Thoracic aorta (tissue), 2 donors: ENCODE measurements at regions not wholly inside any gene's neighbourhood (a gene's known extent, or its start where the extent isn't known, plus 50 kb on each side); places are given as distances from the start of the nearest gene placed in this dataset.
A peak's percentile ranks its signal among the peaks of the same experiment; 100 is the strongest.
"Not testable (repeated sequence)": the region's sequence is repeated elsewhere in the genome, so short reads cannot be mapped to it uniquely, and the experiment has no call there.

Source experiments
- ATAC-seq: fragments of 150-250 bp; one replicate; pipeline ENCODE4 v1.8.0; 2017; ENCODE audit warnings: low read depth; ENCODE audit not compliant: insufficient number of reproducible peaks, low FRiP score
- DNase-seq: peaks from one replicate; pipeline ENCODE4 v3.0.0-alpha.2; 2020; ENCODE audit warnings: low spot score
- H3K27ac ChIP-seq, 2 donors: fragments of 200-600 bp; sonication (generic); 1 replicate in 1 of 2; 2 replicates in 1 of 2; pipeline ENCODE4 v1.5.1; 2016; ENCODE audit warnings: mild to moderate bottlenecking in 2 of 2, moderate library complexity in 2 of 2
- H3K27me3 ChIP-seq: fragments of 200-600 bp; sonication (generic); replicated peaks from 2 replicates; pipeline ENCODE4 v1.6.0; 2016; ENCODE audit warnings: mild to moderate bottlenecking; ENCODE audit not compliant: insufficient read depth
- H3K36me3 ChIP-seq: fragments of 200-600 bp; sonication (generic); one replicate; pipeline ENCODE4 v1.5.1; 2016
- H3K4me1 ChIP-seq, 2 donors: fragments of 200-600 bp; sonication (generic); 1 replicate in 1 of 2; 2 replicates in 1 of 2; pipeline versions ENCODE4 v1.5.1 to v1.6.0; 2016; ENCODE audit warnings: low read depth in 2 of 2, mild to moderate bottlenecking in 1 of 2; ENCODE audit not compliant: control insufficient read depth in 1 of 2
- H3K4me3 ChIP-seq: fragments of 200-600 bp; sonication (generic); 2 replicates; pipeline ENCODE4 v1.5.1; 2016; ENCODE audit warnings: mild to moderate bottlenecking
- H3K9me3 ChIP-seq: fragments of 200-600 bp; sonication (generic); 2 replicates; pipeline ENCODE4 v1.5.1; 2016
- CTCF ChIP-seq: fragments of 200-600 bp; sonication (generic); IDR thresholded peaks from one replicate; pipeline ENCODE4 v1.5.1; 2019; ENCODE audit warnings: antibody characterized with exemption

- Histone ChIP-seq H3K27me3 (no peaks in the 10 kb centered on the region), H3K27ac (no peak overlapping the region), H3K9me3 (no peaks in the 10 kb centered on the region), H3K4me1 (no peaks in the 10 kb centered on the region), H3K36me3 (no peaks in the 10 kb centered on the region), H3K4me3 (no peak overlapping the region)
- ATAC-seq (no peak), DNase-seq (no peak)
- TF ChIP-seq CTCF: no peak
These were observed 65.5 kb upstream of the CEACAM21 start for GRCh38 chr19:41510484-41510883.

DNA sequence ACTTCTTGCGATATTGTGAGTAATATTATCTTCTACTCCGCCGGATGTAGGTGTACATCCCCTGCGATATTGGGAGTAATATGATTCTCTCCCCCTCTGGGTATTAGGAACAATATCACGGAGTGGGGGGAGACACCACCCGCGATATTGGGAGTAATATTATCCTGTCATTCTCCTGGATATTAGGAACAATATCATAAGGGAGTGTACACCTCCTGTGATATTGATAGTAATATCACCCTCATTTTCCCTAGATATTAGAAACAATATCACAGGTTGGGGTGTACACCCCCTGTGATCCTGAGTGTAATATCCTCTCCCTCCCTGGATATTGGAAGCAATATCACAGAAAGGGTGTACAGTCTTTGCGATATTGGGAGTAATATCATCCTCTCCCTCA is 64.3 kb upstream of the CEACAM21 start:
- no peak for ATAC-seq
- Histone ChIP-seq H3K4me1 (no peaks in the 10 kb centered on the region), H3K27ac (no peak overlapping the region), H3K9me3 (no peaks in the 10 kb centered on the region), H3K4me3 (no peak overlapping the region), H3K36me3 (no peaks in the 10 kb centered on the region), H3K27me3 (no peaks in the 10 kb centered on the region)
- TF ChIP-seq CTCF: no peak
- DNase-seq: no peak

DNA sequence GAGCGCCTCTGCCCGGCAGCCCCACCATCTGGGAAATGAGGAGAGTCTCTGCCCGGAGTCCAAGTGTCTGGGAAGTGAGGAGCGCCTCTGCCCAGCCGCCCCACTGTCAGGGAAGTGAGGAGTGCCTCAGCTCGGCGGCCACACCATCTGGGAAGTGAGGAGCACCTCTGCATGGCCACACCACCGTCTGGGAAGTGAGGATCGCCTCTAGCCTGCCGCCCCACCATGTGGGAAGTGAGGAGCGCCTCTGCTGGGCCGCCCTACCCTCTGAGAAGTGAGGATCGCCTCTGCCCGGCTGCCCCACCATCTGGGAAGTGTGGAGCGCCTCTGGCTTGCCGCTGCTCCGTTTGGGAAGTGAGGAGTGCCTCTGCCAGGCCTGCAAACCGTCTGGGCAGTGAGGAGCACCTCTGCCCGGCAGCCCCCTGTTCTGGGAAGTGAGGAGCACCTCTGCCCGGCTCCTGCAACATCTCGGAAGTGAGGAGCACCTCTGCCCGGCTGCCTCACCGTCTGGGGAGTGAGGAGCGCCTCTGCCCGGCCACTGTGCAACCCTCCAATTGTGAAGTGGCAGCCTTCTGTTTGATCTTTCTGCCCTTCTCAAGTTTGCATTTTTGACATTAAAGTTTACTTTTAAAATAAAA is 60.8 kb upstream of the CEACAM21 start:
- Histone ChIP-seq H3K4me3 (no peak overlapping the region), H3K27ac (no peak overlapping the region), H3K9me3 (no peaks in the 10 kb centered on the region), H3K27me3 (no peaks in the 10 kb centered on the region), H3K36me3 (no peaks in the 10 kb centered on the region), H3K4me1 (no peaks in the 10 kb centered on the region)
- no peak for TF ChIP-seq CTCF
- ATAC-seq (no peak), DNase-seq (no peak)

- not testable (repeated sequence) for H3K27ac ChIP-seq, ATAC-seq, H3K9me3 ChIP-seq, H3K36me3 ChIP-seq, H3K4me1 ChIP-seq, DNase-seq, H3K27me3 ChIP-seq, H3K4me3 ChIP-seq
These were observed 59.4 kb upstream of the CEACAM21 start for GRCh38 chr19:41516292-41517171.

DNA sequence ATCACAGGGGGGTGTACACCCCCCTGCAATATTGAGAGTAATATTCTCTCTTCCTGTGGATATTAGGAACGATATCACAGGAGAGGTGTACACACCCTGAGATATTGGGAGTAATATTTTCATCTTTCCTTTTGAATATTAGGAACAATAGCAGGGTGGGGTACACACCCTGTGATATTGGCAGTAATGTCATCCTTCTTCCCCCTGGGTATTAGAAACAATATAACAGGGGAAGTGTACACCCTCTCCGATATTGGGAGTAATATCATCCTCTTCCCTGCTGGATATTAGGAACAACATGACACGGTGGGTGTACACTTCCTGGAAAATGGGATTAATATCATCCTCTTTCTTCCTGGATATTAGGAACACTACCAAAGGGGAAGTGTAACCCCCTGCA is 57.8 kb upstream of the CEACAM21 start:
- H3K27me3 ChIP-seq: peaks cover 3% of the 10 kb centered on the region
- no peak for ATAC-seq

GRCh38 chr19:41521138-41521930 is 54.6 kb upstream of the CEACAM21 start:
- ATAC-seq, H3K9me3 ChIP-seq, H3K4me1 ChIP-seq, H3K36me3 ChIP-seq, DNase-seq, H3K27me3 ChIP-seq: not testable (repeated sequence)
- peak overlapping the region; percentile 67 for H3K4me3 ChIP-seq
- H3K27ac ChIP-seq: peak overlapping the region in 1 of 2 donors; percentile 63

More for the DNA sequence above, 57.8 kb upstream of the CEACAM21 start:
- Histone ChIP-seq H3K4me1 (no peaks in the 10 kb centered on the region), H3K27ac (no peak overlapping the region), H3K36me3 (no peaks in the 10 kb centered on the region), H3K9me3 (no peaks in the 10 kb centered on the region), H3K4me3 (no peak overlapping the region)
- no peak for TF ChIP-seq CTCF
- no peak for DNase-seq
